Suprapubic skin (tissue), 4 donors: ENCODE measurements at regions not wholly inside any gene's neighbourhood (a gene's known extent, or its start where the extent isn't known, plus 50 kb on each side); places are given as distances from the start of the nearest gene placed in this dataset.

Experiments used
- CTCF ChIP-seq, 2 donors: fragments of 200-600 bp in 1 of 2; fragments of 450-650 bp in 1 of 2; sonication (generic) in 1 of 2; IDR thresholded peaks; one replicate each; pipeline ENCODE4 v1.5.1; 2016 to 2019; ENCODE audit warnings: antibody characterized with exemption in 2 of 2, mild to moderate bottlenecking in 1 of 2, moderate library complexity in 1 of 2
- EP300 ChIP-seq: sonication (generic); formaldehyde crosslinking; IDR thresholded peaks from one replicate; pipeline ENCODE4 v1.6.1; 2017; ENCODE audit warnings: antibody characterized with exemption
- POLR2A ChIP-seq, 2 donors: fragments of 450-650 bp; IDR thresholded peaks; one replicate each; pipeline ENCODE4 v1.6.1; 2017; ENCODE audit warnings: antibody characterized with exemption in 2 of 2, mild to moderate bottlenecking in 2 of 2, moderate library complexity in 2 of 2
- POLR2AphosphoS5 ChIP-seq, 3 donors: sonication (generic); formaldehyde crosslinking; IDR thresholded peaks; one replicate each; pipeline ENCODE4 v1.6.1; 2017; ENCODE audit warnings: antibody characterized with exemption in 3 of 3

DNA sequence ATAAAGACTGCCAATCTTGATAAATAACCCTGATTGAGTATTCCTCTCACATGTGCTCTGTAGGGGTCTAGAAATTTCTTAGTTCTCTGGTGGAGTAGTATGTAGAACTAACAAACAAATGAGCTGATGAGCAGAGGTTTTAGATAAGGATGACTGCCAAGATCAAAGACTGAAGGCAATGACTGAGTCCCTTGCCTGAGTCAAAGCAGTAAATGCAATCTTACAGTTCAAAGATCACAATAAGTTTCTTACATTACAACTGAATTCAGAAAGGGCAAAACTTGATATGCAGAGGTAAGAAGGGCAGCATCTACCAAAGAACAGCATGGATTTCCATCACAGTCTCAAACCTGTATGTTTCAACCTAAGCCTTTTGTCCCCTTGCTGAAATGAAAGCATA is 172.2 kb upstream of the POU1F1 start:
- TF ChIP-seq POLR2A (IDR thresholded peaks at IDR 0.05) (no peak), CTCF (IDR thresholded peaks at IDR 0.05) (no peak), POLR2AphosphoS5 (IDR thresholded peaks at IDR 0.05) (no peak), EP300 (no peak)
